Activated B cell treated with CpG ODN at 0.5 μM for 24 hours (primary cell): ENCODE measurements at regions not wholly inside any gene's neighbourhood (a gene's known extent, or its start where the extent isn't known, plus 50 kb on each side); places are given as distances from the start of the nearest gene placed in this dataset.

Source experiments
- ATAC-seq: fragments of 200-7000 bp; cut with Tn5 transposase; one replicate; pipeline ENCODE4 v1.10.0; 2021; ENCODE audit warnings: low read depth, mild to moderate bottlenecking, moderate library complexity
- CTCF ChIA-PET: fragments of 350-600 bp; sonication (Branson Sonifier 250); formaldehyde crosslinking; loops from one replicate; lab custom pipeline; 2021; ENCODE audit warnings: antibody characterized with exemption; lab: Charles Lee
- POLR2A ChIA-PET: fragments of 350-600 bp; sonication (Branson Sonifier 250); formaldehyde crosslinking; loops from one replicate; lab custom pipeline; 2021; ENCODE audit warnings: antibody characterized with exemption; lab: Charles Lee
- DNase-seq: peaks from one replicate; pipeline ENCODE4 v3.0.0; 2022
- H3K27ac Mint-ChIP-seq: one replicate; pipeline ENCODE4 v1.8.0; 2020; ENCODE audit warnings: mixed read lengths
- H3K27me3 Mint-ChIP-seq: one replicate; pipeline ENCODE4 v1.8.0; 2021; ENCODE audit warnings: mixed read lengths
- H3K36me3 Mint-ChIP-seq: one replicate; pipeline ENCODE4 v1.8.0; 2021; ENCODE audit warnings: low read depth, mixed read lengths
- H3K4me1 Mint-ChIP-seq: one replicate; pipeline ENCODE4 v1.8.0; 2021; ENCODE audit warnings: mixed read lengths
- H3K4me3 Mint-ChIP-seq: one replicate; pipeline ENCODE4 v1.8.0; 2020; ENCODE audit warnings: mild to moderate bottlenecking, mixed read lengths
- H3K9me3 Mint-ChIP-seq: one replicate; pipeline ENCODE4 v1.8.0; 2020; ENCODE audit warnings: mixed read lengths
- intact Hi-C: fragments of 100-400 bp; cut with micrococcal nuclease; formaldehyde crosslinking; loops from one replicate; pipeline ENCODE4 v1.15.1; 2024
- TF ChIP-seq, protein P1 (sequence below): fragments of 200-600 bp; IDR thresholded peaks from one replicate; pipeline ENCODE4 v1.8.0; 2022; ENCODE audit warnings: antibody characterized with exemption, mild to moderate bottlenecking

DNA sequence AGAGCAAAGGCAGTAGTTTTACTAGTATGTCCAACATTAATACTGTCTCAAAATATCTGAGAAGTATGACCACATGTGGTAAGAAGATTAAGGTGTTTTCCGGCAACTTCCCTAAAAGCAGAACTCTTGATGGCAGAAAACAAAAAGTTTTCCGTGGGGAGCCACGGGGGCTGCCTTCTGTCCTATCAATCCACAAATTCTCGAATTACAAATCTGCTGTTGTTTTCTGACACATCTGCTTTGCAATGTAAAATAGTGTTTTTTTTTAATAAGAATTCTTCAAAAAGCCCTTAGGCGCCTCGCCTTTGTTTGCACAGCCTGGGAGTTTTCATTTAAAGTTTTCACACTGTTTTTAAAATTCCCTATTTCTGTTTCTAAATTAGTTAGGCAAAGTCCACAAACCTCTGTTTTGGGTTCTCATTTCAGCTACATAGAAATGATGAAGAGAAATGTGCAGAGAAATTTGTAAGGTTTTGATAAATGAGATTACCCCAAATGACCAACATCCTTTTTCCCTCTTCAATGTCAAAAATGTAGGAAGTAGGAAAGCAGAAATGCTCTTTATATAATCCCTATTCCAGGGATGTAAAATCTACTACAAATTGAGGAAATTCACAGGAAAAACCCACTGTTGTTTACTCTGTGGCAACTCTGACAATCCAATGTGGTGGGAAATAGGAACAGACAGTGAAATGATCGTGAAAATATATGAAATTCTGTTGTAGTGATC, 385.8 kb downstream of the ZEB2 start:
- Mint-ChIP-seq H3K27me3 (no peaks in the 10 kb centered on the region), H3K27ac (no peak overlapping the region), H3K9me3 (no peaks in the 10 kb centered on the region), H3K4me1 (peaks cover 6% of the 10 kb centered on the region), H3K36me3 (peaks cover 8% of the 10 kb centered on the region), H3K4me3 (no peak overlapping the region)
- TF ChIP-seq, protein P1, sequence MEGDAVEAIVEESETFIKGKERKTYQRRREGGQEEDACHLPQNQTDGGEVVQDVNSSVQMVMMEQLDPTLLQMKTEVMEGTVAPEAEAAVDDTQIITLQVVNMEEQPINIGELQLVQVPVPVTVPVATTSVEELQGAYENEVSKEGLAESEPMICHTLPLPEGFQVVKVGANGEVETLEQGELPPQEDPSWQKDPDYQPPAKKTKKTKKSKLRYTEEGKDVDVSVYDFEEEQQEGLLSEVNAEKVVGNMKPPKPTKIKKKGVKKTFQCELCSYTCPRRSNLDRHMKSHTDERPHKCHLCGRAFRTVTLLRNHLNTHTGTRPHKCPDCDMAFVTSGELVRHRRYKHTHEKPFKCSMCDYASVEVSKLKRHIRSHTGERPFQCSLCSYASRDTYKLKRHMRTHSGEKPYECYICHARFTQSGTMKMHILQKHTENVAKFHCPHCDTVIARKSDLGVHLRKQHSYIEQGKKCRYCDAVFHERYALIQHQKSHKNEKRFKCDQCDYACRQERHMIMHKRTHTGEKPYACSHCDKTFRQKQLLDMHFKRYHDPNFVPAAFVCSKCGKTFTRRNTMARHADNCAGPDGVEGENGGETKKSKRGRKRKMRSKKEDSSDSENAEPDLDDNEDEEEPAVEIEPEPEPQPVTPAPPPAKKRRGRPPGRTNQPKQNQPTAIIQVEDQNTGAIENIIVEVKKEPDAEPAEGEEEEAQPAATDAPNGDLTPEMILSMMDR, result no peak
- POLR2A ChIA-PET, result interaction anchor here (0.6 kb wide), 1 partner anchor 347 kb away, joined by 4 read pairs; no protein-coding TSS in a partner anchor
- no peak for ATAC-seq
- CTCF ChIA-PET, result no interaction called here
- intact Hi-C loops, result no loop called here
- DNase-seq, result no peak

- ChIA-PET CTCF (no interaction called here), POLR2A (no interaction called here)
- DNase-seq (no peak), ATAC-seq (no peak)
- Mint-ChIP-seq H3K4me3 (no peak overlapping the region), H3K36me3 (peaks cover 6% of the 10 kb centered on the region), H3K27me3 (no peaks in the 10 kb centered on the region), H3K27ac (no peak overlapping the region), H3K4me1 (no peaks in the 10 kb centered on the region), H3K9me3 (no peaks in the 10 kb centered on the region)
- TF ChIP-seq, protein P1, result no peak
- intact Hi-C loops, result no loop called here
Observed at GRCh38 chr2:144132357-144132756, 387.6 kb downstream of the ZEB2 start.

DNA sequence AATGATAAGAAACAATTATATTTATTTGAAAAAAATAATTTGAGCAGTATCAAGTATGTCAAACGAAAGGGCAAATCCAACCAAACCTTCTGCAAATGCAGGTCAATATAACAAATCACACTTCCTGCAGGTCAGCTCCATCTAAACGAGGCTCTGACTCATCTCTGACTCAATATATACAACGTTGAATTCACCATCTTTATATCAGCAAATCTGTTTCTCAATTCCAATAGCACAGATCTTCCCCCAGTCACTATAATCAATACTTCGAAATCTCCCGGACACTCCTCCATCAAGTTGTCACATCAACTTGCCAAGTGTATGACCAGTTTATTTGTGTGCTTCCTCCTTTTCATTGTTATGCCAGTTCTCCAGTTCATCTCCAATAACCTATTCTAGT, 388.9 kb downstream of the ZEB2 start:
- ATAC-seq (no peak), DNase-seq (no peak)
- peaks cover 6% of the 10 kb centered on the region for H3K36me3 Mint-ChIP-seq
- no peak overlapping the region for H3K4me3 Mint-ChIP-seq
- no peaks in the 10 kb centered on the region for H3K27me3 Mint-ChIP-seq
- H3K27ac Mint-ChIP-seq, result no peak overlapping the region
- no peaks in the 10 kb centered on the region for H3K4me1 Mint-ChIP-seq
- intact Hi-C loops, result no loop called here
- no peaks in the 10 kb centered on the region for H3K9me3 Mint-ChIP-seq
- POLR2A ChIA-PET, result no interaction called here
- CTCF ChIA-PET, result no interaction called here
- TF ChIP-seq, protein P1, result no peak

DNA sequence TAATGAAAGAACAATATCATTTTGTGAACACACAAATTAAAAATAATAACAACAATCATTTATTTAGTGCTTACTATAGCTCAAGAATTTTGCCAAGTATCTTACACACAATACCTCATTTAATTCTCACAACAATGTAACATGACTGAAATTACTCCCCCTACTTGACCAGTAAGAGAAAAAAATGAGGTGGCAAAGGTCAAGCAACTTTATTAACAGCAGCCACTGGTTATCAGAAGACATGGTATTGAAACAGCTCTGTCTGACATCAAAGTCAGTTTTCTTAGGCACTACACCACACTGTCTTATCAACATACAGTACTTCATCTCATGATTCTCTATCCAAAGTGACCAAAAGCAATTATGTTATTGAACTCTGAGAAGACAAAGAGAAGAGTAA, 389.4 kb downstream of the ZEB2 start:
- no peak overlapping the region for H3K4me3 Mint-ChIP-seq
- H3K27me3 Mint-ChIP-seq, result no peaks in the 10 kb centered on the region
- H3K4me1 Mint-ChIP-seq, result no peaks in the 10 kb centered on the region
- no peak overlapping the region for H3K27ac Mint-ChIP-seq
- TF ChIP-seq, protein P1, result no peak
- POLR2A ChIA-PET, result no interaction called here
- CTCF ChIA-PET, result no interaction called here
- no peaks in the 10 kb centered on the region for H3K9me3 Mint-ChIP-seq
- DNase-seq (no peak), ATAC-seq (no peak)
- H3K36me3 Mint-ChIP-seq, result peaks cover 5% of the 10 kb centered on the region
- intact Hi-C loops, result no loop called here

DNA sequence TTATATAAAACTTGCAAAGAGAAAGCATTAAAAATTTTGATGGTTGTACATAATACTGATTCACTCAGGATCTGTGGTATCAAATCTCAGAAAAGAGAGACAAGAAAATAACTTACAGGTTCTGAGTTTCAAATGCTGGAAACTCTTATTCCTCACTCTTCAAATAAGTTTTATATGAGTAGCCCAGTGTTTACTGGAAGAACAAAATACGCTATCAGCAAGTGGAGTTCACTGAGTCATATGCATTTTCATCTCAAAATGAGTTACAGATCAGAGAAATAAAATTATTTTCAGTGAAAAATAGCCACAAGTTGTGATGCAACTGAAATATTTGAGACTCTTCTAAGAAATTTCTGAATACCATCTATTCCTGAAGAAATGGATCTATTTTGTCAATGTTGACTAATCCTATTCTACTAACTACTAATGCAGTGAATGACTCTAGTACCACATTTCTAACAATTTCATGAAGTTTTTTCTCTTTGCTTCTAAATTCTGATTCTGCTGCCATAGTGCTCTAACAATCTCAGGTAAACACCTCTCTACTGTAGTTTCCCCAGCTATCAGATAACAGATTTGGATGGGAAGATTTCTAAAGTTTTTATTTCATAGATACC, 391.7 kb downstream of the ZEB2 start:
- CTCF ChIA-PET, result no interaction called here
- Mint-ChIP-seq H3K27ac (no peak overlapping the region), H3K27me3 (no peaks in the 10 kb centered on the region), H3K4me1 (no peaks in the 10 kb centered on the region), H3K36me3 (peaks cover 4% of the 10 kb centered on the region), H3K4me3 (no peak overlapping the region), H3K9me3 (no peaks in the 10 kb centered on the region)
- TF ChIP-seq, protein P1, result no peak
- DNase-seq (no peak), ATAC-seq (no peak)
- POLR2A ChIA-PET, result no interaction called here
- intact Hi-C loops, result no loop called here
